ENCODE measurements at regions not wholly inside any gene's neighbourhood (a gene's known extent, or its start where the extent isn't known, plus 50 kb on each side); places are given as distances from the start of the nearest gene placed in this dataset.
"Not testable (repeated sequence)": the region's sequence is repeated elsewhere in the genome, so short reads cannot be mapped to it uniquely, and the experiment has no call there.

DNA sequence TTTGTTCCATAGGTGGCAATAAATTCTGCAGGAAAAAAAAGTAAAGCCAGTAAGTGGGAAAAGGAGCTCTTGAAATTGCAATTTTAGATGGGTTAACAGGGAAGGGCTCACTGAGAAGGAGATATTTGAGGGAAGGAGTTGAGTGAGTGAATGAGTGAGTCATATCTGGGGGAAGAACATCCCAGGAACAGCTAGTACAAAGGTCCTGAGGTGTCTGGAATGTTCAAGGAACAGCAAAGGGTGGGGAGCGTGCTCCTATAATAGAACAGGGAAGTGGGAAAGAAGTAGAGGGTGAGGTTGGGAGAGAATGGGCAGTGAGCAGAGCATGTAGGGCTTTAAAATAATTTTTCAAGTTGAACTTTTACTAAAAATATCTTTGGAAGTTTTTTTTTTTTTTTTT, 68.0 kb upstream of the PSME4 start:
- peaks cover 14% of the 10 kb centered on the region for H3K4me1 ChIP-seq (ENCODE audit: insufficient read depth)
- no peaks in the 10 kb centered on the region for H3K9me3 ChIP-seq
- no peak overlapping the region for H3K27ac ChIP-seq
- WGBS, 3 donors: 66 to 81% (median 76%) methylated on average over 1 of the region's 1 CpG
- H3K36me3 ChIP-seq: no peaks in the 10 kb centered on the region
- no peak overlapping the region for H3K4me3 ChIP-seq
- TF ChIP-seq, protein P1, sequence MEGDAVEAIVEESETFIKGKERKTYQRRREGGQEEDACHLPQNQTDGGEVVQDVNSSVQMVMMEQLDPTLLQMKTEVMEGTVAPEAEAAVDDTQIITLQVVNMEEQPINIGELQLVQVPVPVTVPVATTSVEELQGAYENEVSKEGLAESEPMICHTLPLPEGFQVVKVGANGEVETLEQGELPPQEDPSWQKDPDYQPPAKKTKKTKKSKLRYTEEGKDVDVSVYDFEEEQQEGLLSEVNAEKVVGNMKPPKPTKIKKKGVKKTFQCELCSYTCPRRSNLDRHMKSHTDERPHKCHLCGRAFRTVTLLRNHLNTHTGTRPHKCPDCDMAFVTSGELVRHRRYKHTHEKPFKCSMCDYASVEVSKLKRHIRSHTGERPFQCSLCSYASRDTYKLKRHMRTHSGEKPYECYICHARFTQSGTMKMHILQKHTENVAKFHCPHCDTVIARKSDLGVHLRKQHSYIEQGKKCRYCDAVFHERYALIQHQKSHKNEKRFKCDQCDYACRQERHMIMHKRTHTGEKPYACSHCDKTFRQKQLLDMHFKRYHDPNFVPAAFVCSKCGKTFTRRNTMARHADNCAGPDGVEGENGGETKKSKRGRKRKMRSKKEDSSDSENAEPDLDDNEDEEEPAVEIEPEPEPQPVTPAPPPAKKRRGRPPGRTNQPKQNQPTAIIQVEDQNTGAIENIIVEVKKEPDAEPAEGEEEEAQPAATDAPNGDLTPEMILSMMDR (IDR thresholded peaks at IDR 0.05): no peak
- no peak for TF ChIP-seq POLR2A (IDR thresholded peaks at IDR 0.05)
- TF ChIP-seq EP300 (IDR thresholded peaks at IDR 0.05): no peak
- intact Hi-C loops (cut with DNase I): no loop called here
- H3K27me3 ChIP-seq: no peaks in the 10 kb centered on the region
- DNase-seq: no peak

DNA sequence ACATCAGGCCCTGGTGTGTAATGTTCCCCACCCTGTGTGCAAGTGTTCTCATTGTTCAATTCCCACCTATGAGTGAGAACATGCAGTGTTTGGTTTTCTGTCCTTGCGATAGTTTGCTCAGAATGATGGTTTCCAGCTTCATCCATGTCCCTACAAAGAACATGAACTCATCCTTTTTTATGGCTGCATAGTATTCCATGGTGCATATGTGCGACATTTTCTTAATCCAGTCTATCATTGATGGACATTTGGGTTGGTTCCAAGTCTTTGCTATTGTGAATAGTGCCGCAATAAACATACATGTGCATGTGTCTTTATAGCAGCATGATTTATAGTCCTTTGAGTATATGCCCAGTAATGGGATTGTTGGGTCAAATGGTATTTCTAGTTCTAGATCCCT, 60.5 kb upstream of the PSME4 start:
- 97 to 98% (median 98%) methylated on average over 3 of the region's 3 CpGs for WGBS, 3 donors
- H3K4me1 ChIP-seq (ENCODE audit: insufficient read depth): peaks cover 11% of the 10 kb centered on the region
- H3K27me3 ChIP-seq; H3K36me3 ChIP-seq; DNase-seq; H3K9me3 ChIP-seq; H3K27ac ChIP-seq; H3K4me3 ChIP-seq; intact Hi-C loops (cut with DNase I): not testable (repeated sequence)

DNA sequence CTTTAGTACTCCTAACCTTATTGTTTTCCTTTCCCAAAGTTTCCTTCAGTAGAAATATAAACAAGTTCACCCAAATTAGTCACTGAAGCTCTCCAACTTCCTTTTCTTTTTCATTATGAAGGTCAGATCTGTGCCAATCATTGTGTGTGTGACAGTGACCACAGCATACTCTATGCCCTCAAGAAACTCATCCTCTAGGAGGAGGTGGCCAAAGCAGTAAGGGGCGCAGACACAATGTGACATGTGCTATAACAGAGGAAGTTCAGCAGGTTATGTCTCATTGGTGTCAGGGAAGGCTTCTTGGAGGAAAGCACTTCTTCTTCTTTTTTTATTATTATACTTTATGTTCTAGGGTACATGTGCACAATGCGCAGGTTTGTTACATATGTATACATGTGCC, 60.0 kb upstream of the PSME4 start:
- no peaks in the 10 kb centered on the region for H3K36me3 ChIP-seq
- H3K4me1 ChIP-seq (ENCODE audit: insufficient read depth): peaks cover 11% of the 10 kb centered on the region
- DNase-seq: no peak
- peak overlapping the region in 1 of 2 donors; percentile 28 for H3K27ac ChIP-seq
- no peak overlapping the region for H3K4me3 ChIP-seq
- WGBS, 3 donors: 93 to 100% (median 97%) methylated on average over 2 of the region's 2 CpGs
- no peaks in the 10 kb centered on the region for H3K9me3 ChIP-seq
- no peak for TF ChIP-seq POLR2A (IDR thresholded peaks at IDR 0.05)
- TF ChIP-seq, protein P1 (IDR thresholded peaks at IDR 0.05): no peak
- no peak for TF ChIP-seq EP300 (IDR thresholded peaks at IDR 0.05)
- H3K27me3 ChIP-seq: no peaks in the 10 kb centered on the region
- intact Hi-C loops (cut with DNase I): no loop called here

DNA sequence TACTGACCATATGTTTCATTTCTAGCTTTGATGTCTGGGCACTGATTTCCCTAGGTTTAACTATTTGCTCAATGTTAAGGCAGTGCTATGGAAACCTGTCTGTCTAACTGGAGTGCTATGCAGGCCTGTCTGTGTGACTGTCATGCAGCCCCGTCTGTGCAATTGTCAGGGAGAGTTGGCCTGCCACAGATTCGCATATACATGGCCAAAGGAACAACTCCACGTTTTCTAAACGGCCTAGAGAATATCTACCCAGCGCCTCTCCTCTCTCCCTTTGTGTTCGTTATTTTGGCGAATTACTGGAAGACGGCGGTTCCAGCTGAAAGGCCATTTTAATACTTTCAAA, 59.6 kb upstream of the PSME4 start:
- H3K36me3 ChIP-seq: no peaks in the 10 kb centered on the region
- no peak overlapping the region for H3K4me3 ChIP-seq
- H3K27me3 ChIP-seq: no peaks in the 10 kb centered on the region
- H3K4me1 ChIP-seq (ENCODE audit: insufficient read depth): peaks cover 11% of the 10 kb centered on the region
- TF ChIP-seq, protein P1 (IDR thresholded peaks at IDR 0.05): no peak
- TF ChIP-seq EP300 (IDR thresholded peaks at IDR 0.05) (no peak), POLR2A (IDR thresholded peaks at IDR 0.05) (no peak)
- no peaks in the 10 kb centered on the region for H3K9me3 ChIP-seq
- peak overlapping the region in 1 of 2 donors; percentile 28 for H3K27ac ChIP-seq
- 4 to 35% (median 8%) methylated on average over 9 of the region's 9 CpGs for WGBS, 3 donors
- no peak for DNase-seq
- intact Hi-C loops (cut with DNase I): no loop called here

DNA sequence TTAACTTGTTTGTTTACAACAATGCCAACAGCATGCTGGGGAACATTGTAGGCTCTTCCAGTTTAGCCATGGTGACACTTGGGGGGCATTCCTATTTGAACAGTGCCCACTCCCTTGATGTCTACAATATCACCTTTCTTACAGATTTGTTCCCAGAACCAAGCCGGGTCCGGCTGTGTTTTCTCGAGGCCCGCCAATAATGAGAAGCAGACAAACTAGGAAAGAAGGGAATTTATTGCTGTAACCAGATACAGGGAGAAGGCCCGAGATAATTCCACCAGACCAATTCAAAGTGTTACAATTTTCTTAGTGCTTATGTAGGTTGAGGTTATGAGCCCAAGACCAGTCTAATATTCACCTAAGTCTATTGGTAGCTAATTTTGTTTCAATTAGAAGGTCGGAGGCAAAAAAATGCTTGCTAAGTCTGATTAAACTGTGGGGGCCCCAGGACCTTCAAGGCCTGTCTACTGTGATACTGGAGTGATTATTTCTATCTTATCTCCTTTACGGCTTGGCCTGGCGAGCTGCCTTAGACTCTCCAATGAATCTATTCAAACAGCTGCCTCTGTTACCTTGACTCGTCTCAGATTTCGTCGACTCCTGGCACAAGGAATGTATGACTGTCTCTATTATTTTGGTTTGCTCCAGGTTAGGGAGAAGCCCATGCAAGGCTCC, 59.1 kb upstream of the PSME4 start:
- TF ChIP-seq POLR2A (IDR thresholded peaks at IDR 0.05): no peak
- TF ChIP-seq, protein P1 (IDR thresholded peaks at IDR 0.05): no peak
- no peak for TF ChIP-seq EP300 (IDR thresholded peaks at IDR 0.05)
- no peaks in the 10 kb centered on the region for H3K9me3 ChIP-seq
- H3K4me1 ChIP-seq (ENCODE audit: insufficient read depth): peaks cover 11% of the 10 kb centered on the region
- intact Hi-C loops (cut with DNase I): no loop called here
- peak overlapping the region; percentile 23 to 28 for H3K27ac ChIP-seq
- peak in 2 of 5 donors; percentile 34 to 35 for DNase-seq
- WGBS, 3 donors: 13 to 27% (median 16%) methylated on average over 11 of the region's 11 CpGs
- H3K4me3 ChIP-seq: no peak overlapping the region
- H3K36me3 ChIP-seq: no peaks in the 10 kb centered on the region
- H3K27me3 ChIP-seq: no peaks in the 10 kb centered on the region

DNA sequence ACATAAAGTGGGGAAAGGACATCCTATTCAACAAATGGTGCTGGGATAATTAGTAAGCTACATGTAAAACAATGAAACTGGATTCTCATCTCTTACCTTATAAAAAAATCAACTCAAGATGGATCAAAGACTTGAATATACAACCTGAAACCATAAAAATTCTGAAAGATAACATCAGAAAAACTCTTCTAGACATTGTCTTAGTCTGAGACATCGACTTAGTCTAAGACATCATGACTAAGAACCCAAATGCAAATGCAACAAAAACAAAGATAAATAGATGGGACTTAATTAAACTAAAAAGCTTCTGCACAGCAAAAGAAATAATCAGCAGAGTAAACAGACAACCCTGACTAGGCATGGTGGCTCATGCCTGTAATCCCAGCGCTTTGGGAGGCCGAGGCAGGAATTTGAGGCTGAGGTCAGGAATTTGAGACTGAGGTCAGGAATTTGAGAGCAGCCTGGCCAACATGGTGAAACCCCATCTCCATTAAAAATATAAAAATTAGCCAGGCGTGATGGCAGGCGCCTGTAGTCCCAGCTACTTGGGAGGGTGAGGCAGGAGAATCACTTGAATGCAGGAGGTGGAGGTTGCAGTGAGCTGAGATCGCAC, 54.8 kb upstream of the PSME4 start:
- H3K36me3 ChIP-seq; DNase-seq; H3K9me3 ChIP-seq; H3K4me3 ChIP-seq; H3K4me1 ChIP-seq (ENCODE audit: insufficient read depth); intact Hi-C loops (cut with DNase I); H3K27me3 ChIP-seq; H3K27ac ChIP-seq: not testable (repeated sequence)
- 79 to 96% (median 89%) methylated on average over 6 of the region's 6 CpGs for WGBS, 3 donors

Measured in ovary (tissue), 7 donors.